GM12878 (cell line): ENCODE measurements at regions not wholly inside any gene's neighbourhood (a gene's known extent, or its start where the extent isn't known, plus 50 kb on each side); places are given as distances from the start of the nearest gene placed in this dataset.

Experiments
- ATAC-seq: fragments of 200-7000 bp; cut with Tn5 transposase; 3 replicates; pipeline ENCODE4 v1.9.1; 2020; ENCODE audit warnings: mild to moderate bottlenecking, moderate library complexity
- BruUV-seq: library from RNA; stranded (reverse); fragments of 400-500 nt; replicated peaks from 2 replicates; lab custom pipeline; 2021; lab: Mats Ljungman, UMichigan
- CTCF ChIA-PET: fragments of 300-600 bp; sonication (Branson Sonifier 250); formaldehyde crosslinking; extraction: SDS; loops from one replicate; lab custom pipeline; 2021; ENCODE audit warnings: inconsistent platforms; lab: Yijun Ruan, JAX
- POLR2A ChIA-PET: fragments of 350-600 bp; formaldehyde crosslinking; extraction: SDS; loops from one replicate; lab custom pipeline; 2021; ENCODE audit warnings: inconsistent platforms; lab: Charles Lee
- RAD21 ChIA-PET: fragments of 300-600 bp; sonication (Branson Sonifier 250); formaldehyde crosslinking; loops from one replicate; lab custom pipeline; 2023; ENCODE audit warnings: antibody characterized with exemption; ENCODE audit not compliant: unreplicated experiment; lab: Charles Lee
- SMC1A ChIA-PET: fragments of 300-600 bp; sonication (Branson Sonifier 250); formaldehyde crosslinking; loops from one replicate; lab custom pipeline; 2023; ENCODE audit not compliant: unreplicated experiment, uncharacterized antibody; lab: Charles Lee
- DNase-seq: peaks from one replicate; pipeline ENCODE4 v3.0.0-alpha.2; 2011; ENCODE audit warnings: low read depth, low spot score
- FAIRE-seq: peaks from 3 replicates; lab custom pipeline; 2011; peaks lifted over from hg19 to GRCh38; lab: Jason Lieb, UNC
- H2AFZ ChIP-seq: 2 replicates; pipeline ENCODE4 v1.6.0; 2011; ENCODE audit warnings: low read depth, low read length, control low read depth; ENCODE audit not compliant: control insufficient read depth
- H3K27ac ChIP-seq: 2 replicates; pipeline ENCODE4 v1.5.1; 2011; ENCODE audit warnings: control low read depth; ENCODE audit not compliant: control insufficient read depth, insufficient read depth
- H3K27me3 ChIP-seq, 2 experiments: replicated peaks in 1 of 2; 2 replicates each; pipeline versions ENCODE4 v1.6.0 to v1.6.1; 2011; ENCODE audit warnings: low read length in 1 of 2; ENCODE audit not compliant: control insufficient read depth in 2 of 2, insufficient read depth in 2 of 2
- H3K36me3 ChIP-seq, 2 experiments: 2 replicates each; pipeline ENCODE4 v1.5.1; 2011; ENCODE audit warnings: low read length in 1 of 2; ENCODE audit not compliant: control insufficient read depth in 2 of 2, insufficient read depth in 2 of 2
- H3K4me1 ChIP-seq: 2 replicates; pipeline ENCODE4 v1.6.1; 2011; ENCODE audit warnings: mild to moderate bottlenecking, low read length, moderate library complexity, mixed read lengths; ENCODE audit not compliant: control insufficient read depth, insufficient read depth
- H3K4me2 ChIP-seq: 2 replicates; pipeline ENCODE4 v1.6.0; 2011; ENCODE audit warnings: control low read depth; ENCODE audit not compliant: control insufficient read depth, insufficient read depth
- H3K4me3 ChIP-seq: fragments of 200-600 bp; sonication (generic); 2 replicates; pipeline ENCODE4 v1.5.1; 2016
- H3K79me2 ChIP-seq: 2 replicates; pipeline ENCODE4 v1.6.0; 2011; ENCODE audit warnings: low read length; ENCODE audit not compliant: control insufficient read depth, insufficient read depth
- H3K9ac ChIP-seq: 2 replicates; pipeline ENCODE4 v1.8.0; 2011; ENCODE audit warnings: low read length, control low read depth, mixed read lengths; ENCODE audit not compliant: control insufficient read depth, insufficient read depth
- H3K9me3 ChIP-seq: replicated peaks from 3 replicates; pipeline ENCODE4 v1.5.1; 2011; ENCODE audit warnings: mild to moderate bottlenecking, low read length; ENCODE audit not compliant: control insufficient read depth, insufficient read depth
- H4K20me1 ChIP-seq: 2 replicates; pipeline ENCODE4 v1.6.0; 2011; ENCODE audit not compliant: control insufficient read depth, insufficient read depth
- BRCA1 ChIP-seq: IDR thresholded peaks from 2 replicates; pipeline ENCODE4 v1.6.1; 2011; ENCODE audit warnings: low read depth, low read length, improper control_type of control experiment
- CHD2 ChIP-seq: IDR thresholded peaks from 2 replicates; pipeline ENCODE4 v1.6.1; 2011; ENCODE audit warnings: low read depth, low read length, improper control_type of control experiment, borderline replicate concordance
- EP300 ChIP-seq, 2 experiments: fragments of 150-350 bp in 1 of 2; IDR thresholded peaks; 2 replicates each; pipeline ENCODE4 v1.6.1; 2011 to 2012; ENCODE audit warnings: low read depth in 2 of 2, low read length in 2 of 2, borderline replicate concordance in 1 of 2, improper control_type of control experiment in 1 of 2, inconsistent platforms in 1 of 2; ENCODE audit not compliant: control insufficient read depth in 1 of 2
- ETV6 ChIP-seq, 2 experiments: fragments of 450-650 bp in 1 of 2; IDR thresholded peaks in 1 of 2; conservative IDR thresholded peaks in 1 of 2; 2 replicates each; pipeline ENCODE4 v1.6.1; 2014; ENCODE audit warnings: antibody characterized with exemption in 1 of 2, borderline replicate concordance in 1 of 2, low read depth in 1 of 2, mild to moderate bottlenecking in 1 of 2, moderate library complexity in 1 of 2
- IKZF1 ChIP-seq: fragments of 450-650 bp; conservative IDR thresholded peaks from 2 replicates; pipeline ENCODE4 v1.6.1; 2017; ENCODE audit warnings: antibody characterized with exemption, mild to moderate bottlenecking
- IKZF2 ChIP-seq, 2 experiments: fragments of 450-650 bp; IDR thresholded peaks; 2 replicates each; pipeline ENCODE4 v1.6.1; 2017; ENCODE audit warnings: mild to moderate bottlenecking in 2 of 2, moderate library complexity in 2 of 2
- IRF4 ChIP-seq: IDR thresholded peaks from 2 replicates; pipeline ENCODE4 v1.6.1; 2011; ENCODE audit warnings: low read depth, low read length
- MLLT1 ChIP-seq: fragments of 450-650 bp; IDR thresholded peaks from 2 replicates; pipeline ENCODE4 v1.6.1; 2016; ENCODE audit warnings: mild to moderate bottlenecking
- MTA2 ChIP-seq: fragments of 450-650 bp; IDR thresholded peaks from 2 replicates; pipeline ENCODE4 v1.6.1; 2016; ENCODE audit warnings: low read depth, mild to moderate bottlenecking, moderate library complexity
- NFIC ChIP-seq: IDR thresholded peaks from 2 replicates; pipeline ENCODE4 v1.6.1; 2012; ENCODE audit warnings: low read depth, mild to moderate bottlenecking, inconsistent platforms, low read length, moderate library complexity
- NFYB ChIP-seq: IDR thresholded peaks from 2 replicates; pipeline ENCODE4 v1.6.1; 2011; ENCODE audit warnings: low read depth, mild to moderate bottlenecking, low read length, improper control_type of control experiment, moderate library complexity; ENCODE audit not compliant: insufficient read depth
- PAX5 ChIP-seq: IDR thresholded peaks from 2 replicates; pipeline ENCODE4 v1.6.1; 2011; ENCODE audit warnings: low read depth, low read length, borderline replicate concordance
- RUNX3 ChIP-seq: IDR thresholded peaks from 2 replicates; pipeline ENCODE4 v1.6.1; 2012; ENCODE audit warnings: low read length, inconsistent platforms
- SMAD5 ChIP-seq: IDR thresholded peaks from 2 replicates; pipeline ENCODE4 v1.6.1; 2016; ENCODE audit warnings: antibody characterized with exemption, low read depth
- SUPT20H ChIP-seq: IDR thresholded peaks from 2 replicates; pipeline ENCODE4 v1.6.1; 2011; ENCODE audit warnings: low read depth, mild to moderate bottlenecking, low read length, moderate library complexity, borderline replicate concordance; ENCODE audit not compliant: control insufficient read depth
- TCF7 ChIP-seq: IDR thresholded peaks from 2 replicates; pipeline ENCODE4 v1.6.1; 2014; ENCODE audit warnings: antibody characterized with exemption, borderline replicate concordance
- ZNF622 ChIP-seq: fragments of 450-650 bp; IDR thresholded peaks from 2 replicates; pipeline ENCODE4 v1.6.1; 2017; ENCODE audit warnings: mild to moderate bottlenecking, inconsistent platforms
- WGBS: methylation state at CpG from one replicate; pipeline ENCODE4 v1.1.6; 2016; ENCODE audit warnings: low lambda C conversion rate; ENCODE audit not compliant: insufficient replicate concordance, insufficient coverage; ENCODE audit errors: missing lambda C conversion rate; 5-methylcytosine and 5-hydroxymethylcytosine counted together
- in situ Hi-C: fragments of 300-500 bp; cut with MboI; formaldehyde crosslinking; loops from 9 replicates; pipeline ENCODE4 v1.14.3; 2018; ENCODE audit warnings: mixed read lengths
- intact Hi-C: fragments of 100-400 bp; cut with micrococcal nuclease; formaldehyde crosslinking; loops from one replicate; pipeline ENCODE4 v1.14.2; 2022; ENCODE audit not compliant: unreplicated experiment
- TF ChIP-seq, protein P1 (sequence below): IDR thresholded peaks from 2 replicates; pipeline ENCODE4 v1.6.1; 2012; ENCODE audit warnings: improper control_type of control experiment, low read depth, low read length; ENCODE audit not compliant: insufficient replicate concordance

- TF ChIP-seq, protein P1, sequence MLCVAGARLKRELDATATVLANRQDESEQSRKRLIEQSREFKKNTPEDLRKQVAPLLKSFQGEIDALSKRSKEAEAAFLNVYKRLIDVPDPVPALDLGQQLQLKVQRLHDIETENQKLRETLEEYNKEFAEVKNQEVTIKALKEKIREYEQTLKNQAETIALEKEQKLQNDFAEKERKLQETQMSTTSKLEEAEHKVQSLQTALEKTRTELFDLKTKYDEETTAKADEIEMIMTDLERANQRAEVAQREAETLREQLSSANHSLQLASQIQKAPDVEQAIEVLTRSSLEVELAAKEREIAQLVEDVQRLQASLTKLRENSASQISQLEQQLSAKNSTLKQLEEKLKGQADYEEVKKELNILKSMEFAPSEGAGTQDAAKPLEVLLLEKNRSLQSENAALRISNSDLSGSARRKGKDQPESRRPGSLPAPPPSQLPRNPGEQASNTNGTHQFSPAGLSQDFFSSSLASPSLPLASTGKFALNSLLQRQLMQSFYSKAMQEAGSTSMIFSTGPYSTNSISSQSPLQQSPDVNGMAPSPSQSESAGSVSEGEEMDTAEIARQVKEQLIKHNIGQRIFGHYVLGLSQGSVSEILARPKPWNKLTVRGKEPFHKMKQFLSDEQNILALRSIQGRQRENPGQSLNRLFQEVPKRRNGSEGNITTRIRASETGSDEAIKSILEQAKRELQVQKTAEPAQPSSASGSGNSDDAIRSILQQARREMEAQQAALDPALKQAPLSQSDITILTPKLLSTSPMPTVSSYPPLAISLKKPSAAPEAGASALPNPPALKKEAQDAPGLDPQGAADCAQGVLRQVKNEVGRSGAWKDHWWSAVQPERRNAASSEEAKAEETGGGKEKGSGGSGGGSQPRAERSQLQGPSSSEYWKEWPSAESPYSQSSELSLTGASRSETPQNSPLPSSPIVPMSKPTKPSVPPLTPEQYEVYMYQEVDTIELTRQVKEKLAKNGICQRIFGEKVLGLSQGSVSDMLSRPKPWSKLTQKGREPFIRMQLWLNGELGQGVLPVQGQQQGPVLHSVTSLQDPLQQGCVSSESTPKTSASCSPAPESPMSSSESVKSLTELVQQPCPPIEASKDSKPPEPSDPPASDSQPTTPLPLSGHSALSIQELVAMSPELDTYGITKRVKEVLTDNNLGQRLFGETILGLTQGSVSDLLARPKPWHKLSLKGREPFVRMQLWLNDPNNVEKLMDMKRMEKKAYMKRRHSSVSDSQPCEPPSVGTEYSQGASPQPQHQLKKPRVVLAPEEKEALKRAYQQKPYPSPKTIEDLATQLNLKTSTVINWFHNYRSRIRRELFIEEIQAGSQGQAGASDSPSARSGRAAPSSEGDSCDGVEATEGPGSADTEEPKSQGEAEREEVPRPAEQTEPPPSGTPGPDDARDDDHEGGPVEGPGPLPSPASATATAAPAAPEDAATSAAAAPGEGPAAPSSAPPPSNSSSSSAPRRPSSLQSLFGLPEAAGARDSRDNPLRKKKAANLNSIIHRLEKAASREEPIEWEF = no peak
- TF ChIP-seq ETV6 (conservative IDR thresholded peaks at IDR 0.05 in 1 of 2, IDR thresholded peaks at IDR 0.05 in 1 of 2; ENCODE audit: borderline replicate concordance in 1 of 2, low read depth in 1 of 2) (no peak), BRCA1 (no peak), RUNX3 (no peak)
Observed at GRCh38 chr1:239722035-239722434, 335.7 kb downstream of the CHRM3 start (continued).

- no peaks in the 10 kb centered on the region for H3K27me3 ChIP-seq
- H4K20me1 ChIP-seq = no peaks in the 10 kb centered on the region
- no peak overlapping the region for H3K9ac ChIP-seq
- RAD21 ChIA-PET = no interaction called here
- ATAC-seq = no peak
- SMC1A ChIA-PET = interaction anchor here (1.3 kb wide), 1 partner anchor 10 kb away, joined by 5 read pairs; no protein-coding TSS in a partner anchor
- H3K36me3 ChIP-seq = no peaks in the 10 kb centered on the region
- FAIRE-seq = no peak
- in situ Hi-C loops (no loop called here), intact Hi-C loops (no loop called here)
- no TSS peak for BruUV-seq
- no peak overlapping the region for H3K4me2 ChIP-seq
- H3K9me3 ChIP-seq = no peaks in the 10 kb centered on the region; the same call in 2 of the 3 replicates
- no peak overlapping the region for H3K4me3 ChIP-seq
- no peak overlapping the region for H2AFZ ChIP-seq
- no peak for DNase-seq
- no peak overlapping the region for H3K27ac ChIP-seq
- CTCF ChIA-PET = no interaction called here
- H3K79me2 ChIP-seq = no peaks in the 10 kb centered on the region
- 0% methylated on average over 2 of the region's 2 CpGs for WGBS
- no peaks in the 10 kb centered on the region for H3K4me1 ChIP-seq
- POLR2A ChIA-PET = no interaction called here
- TF ChIP-seq ZNF622 (no peak), MLLT1 (no peak), IKZF2 (IDR thresholded peaks at IDR 0.05) (no peak), SUPT20H (no peak), PAX5 (no peak), IKZF1 (no peak), EP300 (IDR thresholded peaks at IDR 0.05; ENCODE audit: borderline replicate concordance in 1 of 2, control insufficient read depth in 1 of 2, low read depth in 2 of 2, low read length in 2 of 2) (no peak), CHD2 (no peak), NFIC (no peak), MTA2 (no peak), NFYB (no peak), IRF4 (no peak), TCF7 (no peak), SMAD5 (no peak)
Observed at GRCh38 chr1:239723776-239724367, 337.5 kb downstream of the CHRM3 start.
